ENCODE measurements at regions not wholly inside any gene's neighbourhood (a gene's known extent, or its start where the extent isn't known, plus 50 kb on each side); places are given as distances from the start of the nearest gene placed in this dataset.
A peak's percentile ranks its signal among the peaks of the same experiment; 100 is the strongest.
"Not testable (repeated sequence)": the region's sequence is repeated elsewhere in the genome, so short reads cannot be mapped to it uniquely, and the experiment has no call there.

GRCh38 chr2:234565842-234566619 is 69.2 kb upstream of the ARL4C start:
- DNase-seq (ENCODE audit: low read depth in 2 of 2), result no peak

GRCh38 chr2:234565201-234565600 is 68.3 kb upstream of the ARL4C start:
- no peak for DNase-seq (ENCODE audit: low read depth in 2 of 2)

GRCh38 chr2:234564699-234565098 is 67.8 kb upstream of the ARL4C start:
- peak; percentile 10 to 22 for DNase-seq (ENCODE audit: low read depth in 2 of 2)

- no peak for DNase-seq (ENCODE audit: low read depth in 2 of 2)
Observed at GRCh38 chr2:234559609-234560008, 62.7 kb upstream of the ARL4C start.

- no peak for DNase-seq (ENCODE audit: low read depth in 2 of 2)
Observed at GRCh38 chr2:234558642-234559041, 61.8 kb upstream of the ARL4C start.

- DNase-seq (ENCODE audit: low read depth in 2 of 2), result peak in 1 of 2 donors; percentile 38
Observed at GRCh38 chr2:234556848-234557573, 60.1 kb upstream of the ARL4C start.

- no peak for DNase-seq (ENCODE audit: low read depth in 2 of 2)
Observed at GRCh38 chr2:234555616-234556249, 58.9 kb upstream of the ARL4C start.

- DNase-seq (ENCODE audit: low read depth in 2 of 2), result no peak
Observed at GRCh38 chr2:234555161-234555560, 58.3 kb upstream of the ARL4C start.

- not testable (repeated sequence) for DNase-seq (ENCODE audit: low read depth in 2 of 2)
Observed at GRCh38 chr2:234553223-234553622, 56.3 kb upstream of the ARL4C start.

GRCh38 chr2:234550511-234551107 is 53.7 kb upstream of the ARL4C start:
- peak; percentile 75 to 78 for DNase-seq (ENCODE audit: low read depth in 2 of 2)

- no peak for DNase-seq (ENCODE audit: low read depth in 2 of 2)
Observed at GRCh38 chr2:234550056-234550455, 53.2 kb upstream of the ARL4C start.

GRCh38 chr2:234548695-234549420 is 52.0 kb upstream of the ARL4C start:
- no peak for DNase-seq (ENCODE audit: low read depth in 2 of 2)

GRCh38 chr2:234546770-234547169 is 49.9 kb upstream of the ARL4C start:
- no peak for DNase-seq (ENCODE audit: low read depth in 2 of 2)

Measured in lung microvascular endothelial cell (primary cell).